ENCODE measurements at regions not wholly inside any gene's neighbourhood (a gene's known extent, or its start where the extent isn't known, plus 50 kb on each side); places are given as distances from the start of the nearest gene placed in this dataset.
"Not testable (repeated sequence)": the region's sequence is repeated elsewhere in the genome, so short reads cannot be mapped to it uniquely, and the experiment has no call there.

GRCh38 chr4:54466960-54467359, 190.8 kb upstream of the KIT start:
- TF ChIP-seq FOXA1 (IDR thresholded peaks at IDR 0.05); CTCF (IDR thresholded peaks at IDR 0.05; ENCODE audit: low read depth, low read length, missing input control); TAF1 (conservative IDR thresholded peaks at IDR 0.05); EGR1 (IDR thresholded peaks at IDR 0.05; ENCODE audit: low read depth in 2 of 2); ZBTB33 (IDR thresholded peaks at IDR 0.05): not testable (repeated sequence)
